HG03039 (cell line): ENCODE measurements at regions not wholly inside any gene's neighbourhood (a gene's known extent, or its start where the extent isn't known, plus 50 kb on each side); places are given as distances from the start of the nearest gene placed in this dataset.

Source experiments
- ATAC-seq: cut with Tn5 transposase; IDR thresholded peaks from one replicate; pipeline ENCODE4 v1.9.1; 2021; ENCODE audit warnings: mild to moderate bottlenecking, moderate library complexity; ENCODE audit not compliant: unreplicated experiment

DNA sequence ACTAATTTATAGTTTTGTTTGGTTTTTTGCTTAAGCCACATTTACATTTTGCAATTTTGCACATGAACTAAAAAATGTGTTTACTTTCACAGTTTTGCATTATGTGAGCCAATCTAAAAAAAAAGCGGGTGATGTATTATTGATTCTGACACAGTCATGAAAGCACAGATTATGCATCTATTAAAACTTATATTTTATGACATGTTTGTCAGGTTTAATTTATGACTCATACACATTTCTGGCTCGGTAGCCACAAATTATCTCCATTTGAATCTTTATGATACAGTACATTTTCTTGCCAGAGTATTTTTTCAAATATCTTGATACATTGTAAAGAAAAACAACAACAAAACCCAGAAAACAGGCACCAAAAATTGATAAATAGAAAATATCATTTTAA lies 280.4 kb upstream of the GRIP1 start:
- no peak for ATAC-seq

DNA sequence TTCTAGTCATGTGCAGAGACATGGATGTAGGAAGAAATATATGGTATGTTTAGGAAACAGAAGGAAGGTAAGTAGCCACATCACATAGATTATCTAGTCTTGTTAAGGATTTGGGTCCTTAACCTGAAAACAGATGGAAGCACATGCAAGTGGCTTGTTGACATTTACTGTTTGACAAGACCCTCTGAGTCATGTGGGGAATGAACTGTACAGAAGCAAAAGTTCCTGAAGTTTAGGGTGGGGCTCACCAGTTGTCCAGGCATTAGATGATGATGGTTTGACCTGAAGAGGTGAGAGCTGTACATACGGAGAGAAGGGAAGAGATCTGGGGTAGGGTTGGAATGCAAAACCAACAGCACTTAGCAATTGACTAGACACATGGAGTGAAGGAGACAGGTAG lies 281.1 kb upstream of the GRIP1 start:
- no peak for ATAC-seq

DNA sequence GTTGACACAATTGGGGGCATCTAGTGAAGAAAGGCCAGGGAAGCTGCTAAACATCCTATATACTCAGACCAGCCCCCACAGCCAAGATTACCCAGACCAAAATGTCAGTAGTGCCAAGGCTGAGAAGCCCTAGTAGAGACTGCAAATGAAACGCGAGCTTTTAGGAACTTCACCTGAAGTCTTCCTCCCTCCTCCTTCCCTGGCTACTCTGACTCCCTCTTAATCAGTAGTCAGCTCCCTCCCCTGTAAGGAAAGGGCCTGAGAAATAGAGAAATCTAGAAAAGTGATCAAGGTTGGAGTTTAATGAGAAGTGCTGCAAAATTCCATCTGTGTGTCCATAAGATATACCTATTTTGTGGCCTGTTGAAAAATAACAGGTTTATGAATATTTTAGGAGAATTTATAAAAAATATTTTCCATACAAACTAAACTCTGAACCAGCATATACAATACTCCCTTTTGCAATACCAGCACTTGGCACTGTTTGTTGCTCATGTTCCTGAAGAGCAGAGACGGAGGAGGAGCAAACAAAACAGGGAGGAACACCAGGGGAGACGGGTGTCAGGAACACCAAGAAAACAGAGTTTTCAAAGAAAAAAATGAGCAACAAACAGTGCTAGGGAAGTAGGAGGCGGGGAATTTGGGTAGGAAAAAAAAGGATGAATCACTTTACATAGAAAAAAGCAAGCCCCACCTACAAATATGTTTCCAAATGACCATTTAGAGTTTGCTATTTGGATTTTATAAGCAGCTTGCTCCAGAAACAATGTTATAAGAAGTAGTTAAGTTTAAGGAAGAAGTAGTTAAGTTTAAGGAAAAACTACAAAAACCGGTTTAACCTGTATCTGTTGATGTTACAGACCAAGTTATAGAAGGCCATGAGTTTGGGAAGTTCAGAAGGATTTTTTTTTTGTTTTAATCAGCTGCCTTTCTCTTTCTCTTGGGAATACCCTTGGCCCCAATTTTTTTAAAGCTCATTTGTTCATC lies 282.1 kb upstream of the GRIP1 start:
- no peak for ATAC-seq

DNA sequence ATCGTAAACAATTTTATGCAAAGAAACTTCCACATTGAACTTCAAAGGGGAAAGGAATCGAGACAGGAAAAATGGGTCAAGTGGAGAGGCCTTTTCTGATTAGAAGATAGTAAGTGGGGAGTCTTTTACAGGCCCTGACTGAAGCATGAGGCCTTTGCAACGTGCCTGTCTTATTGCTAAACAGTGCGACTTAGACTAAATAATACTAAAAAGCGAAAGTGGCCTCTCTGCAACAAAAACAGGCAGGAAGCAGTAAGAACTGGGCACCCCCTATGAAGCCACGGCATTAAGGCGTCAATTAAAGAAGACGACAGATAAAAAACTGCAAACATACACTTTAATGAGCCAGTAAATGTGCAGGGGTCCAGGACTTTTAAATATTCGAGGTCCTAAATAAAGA lies 283.4 kb upstream of the GRIP1 start:
- no peak for ATAC-seq

DNA sequence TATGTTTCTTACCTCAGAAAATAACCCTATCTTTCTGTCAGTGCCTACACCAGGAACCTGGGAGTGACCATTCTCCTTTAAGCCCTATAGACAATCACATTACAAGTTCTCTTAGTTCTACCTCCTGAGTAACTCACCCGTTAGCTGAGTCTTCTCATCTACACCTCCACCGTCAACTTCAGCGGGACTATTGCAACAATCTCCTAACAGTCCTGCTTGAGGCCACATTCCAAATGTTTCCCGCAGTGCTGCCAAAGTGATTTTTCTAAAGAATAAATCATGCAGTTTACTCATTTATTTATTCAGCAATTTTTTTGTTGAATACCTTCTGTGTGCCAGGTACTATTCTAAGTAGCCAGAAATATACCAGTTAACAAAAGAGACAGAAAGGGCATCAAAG lies 285.0 kb upstream of the GRIP1 start:
- ATAC-seq: no peak

DNA sequence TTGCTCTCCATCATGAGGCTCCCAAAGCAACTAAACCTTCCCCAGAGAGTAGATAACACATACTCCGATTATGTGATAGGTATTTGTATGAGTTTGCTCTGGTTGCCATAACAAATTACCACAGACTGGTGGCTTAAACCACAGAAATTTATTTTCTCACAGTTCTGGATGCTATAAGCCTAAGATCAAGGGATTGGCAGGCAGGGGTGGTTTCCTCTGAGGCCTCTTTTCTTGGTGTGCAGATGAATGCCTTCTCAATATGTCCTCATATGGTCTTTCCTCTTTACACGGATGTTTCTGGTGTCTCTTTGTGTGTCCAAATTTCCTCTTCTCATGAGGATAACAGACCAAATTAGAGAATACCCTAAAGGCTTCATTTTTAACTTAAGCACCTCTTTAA lies 285.8 kb upstream of the GRIP1 start:
- ATAC-seq: no peak

DNA sequence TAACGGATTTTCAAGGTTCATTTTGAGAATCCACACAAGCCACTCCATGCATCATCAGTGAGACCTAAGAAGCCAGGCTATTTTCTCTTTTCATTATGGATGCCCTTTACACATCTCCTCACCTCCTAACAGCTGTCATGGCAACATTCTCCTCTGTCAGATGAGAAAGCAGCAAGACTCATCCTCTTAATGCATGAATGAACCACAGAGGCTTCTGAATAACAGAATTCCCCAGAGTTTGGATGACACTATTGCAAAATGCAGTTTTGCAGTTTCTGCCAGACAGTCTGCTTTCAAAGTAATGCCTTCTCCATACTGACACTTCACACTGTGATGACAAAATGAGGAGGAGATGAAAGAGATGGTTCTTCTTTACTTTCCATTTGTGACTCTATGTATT lies 286.7 kb upstream of the GRIP1 start:
- ATAC-seq: no peak

DNA sequence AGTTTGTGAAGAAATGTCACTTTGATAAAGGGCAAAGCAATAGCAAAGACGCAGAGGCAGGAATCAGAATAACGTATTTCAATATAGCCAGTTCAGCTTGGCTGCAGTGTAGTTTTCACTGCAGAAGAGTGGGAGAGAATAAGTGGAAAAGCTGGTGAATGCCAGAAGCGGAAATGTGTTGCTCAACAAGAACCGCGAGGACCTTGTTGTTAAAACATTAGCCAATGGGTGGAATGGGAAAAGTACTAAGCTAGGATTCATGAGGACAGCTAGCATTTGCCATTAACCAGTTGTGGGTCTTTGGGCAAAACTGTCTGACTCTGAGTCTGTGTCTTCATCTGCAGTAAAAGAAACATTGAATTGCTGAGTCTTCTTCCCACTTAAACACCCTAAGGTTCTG lies 292.9 kb upstream of the GRIP1 start:
- no peak for ATAC-seq

DNA sequence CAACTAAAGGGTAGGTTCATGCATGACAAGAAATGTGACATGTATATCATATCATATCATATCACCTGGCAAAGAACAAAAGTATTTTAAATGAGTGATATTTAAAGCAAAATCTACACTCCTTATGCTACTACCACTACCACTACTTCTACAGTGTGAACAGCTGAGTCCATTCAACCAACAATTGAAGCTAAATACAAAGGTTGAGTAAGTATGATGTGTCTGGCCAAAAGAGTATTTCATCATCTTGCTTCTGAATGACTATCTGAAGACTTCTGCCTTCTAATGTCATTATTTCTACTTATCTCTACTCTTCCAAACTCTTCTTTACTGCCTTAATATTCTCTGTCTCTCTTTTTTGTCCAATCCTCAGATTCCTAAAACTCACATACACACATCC lies 292.6 kb upstream of the CAND1 start:
- no peak for ATAC-seq

DNA sequence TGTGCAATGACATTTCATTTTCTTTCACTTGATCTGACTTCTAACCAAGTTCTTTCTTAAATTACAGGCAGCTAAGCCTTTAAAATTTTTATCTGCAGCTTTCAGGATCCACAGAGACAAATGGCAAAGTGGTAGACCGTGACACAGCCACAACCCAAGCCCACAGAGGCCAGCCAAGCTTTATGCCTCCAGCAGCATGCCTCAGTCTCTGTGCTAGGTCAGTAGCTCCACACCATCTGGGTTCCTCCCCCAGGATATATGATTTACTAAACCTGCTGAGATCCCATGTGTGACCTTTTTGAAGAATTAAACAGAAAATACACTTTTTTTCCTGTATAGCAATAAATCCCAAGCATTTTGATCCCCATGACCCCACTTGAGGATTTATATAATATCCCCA lies 290.4 kb upstream of the CAND1 start:
- ATAC-seq: no peak

DNA sequence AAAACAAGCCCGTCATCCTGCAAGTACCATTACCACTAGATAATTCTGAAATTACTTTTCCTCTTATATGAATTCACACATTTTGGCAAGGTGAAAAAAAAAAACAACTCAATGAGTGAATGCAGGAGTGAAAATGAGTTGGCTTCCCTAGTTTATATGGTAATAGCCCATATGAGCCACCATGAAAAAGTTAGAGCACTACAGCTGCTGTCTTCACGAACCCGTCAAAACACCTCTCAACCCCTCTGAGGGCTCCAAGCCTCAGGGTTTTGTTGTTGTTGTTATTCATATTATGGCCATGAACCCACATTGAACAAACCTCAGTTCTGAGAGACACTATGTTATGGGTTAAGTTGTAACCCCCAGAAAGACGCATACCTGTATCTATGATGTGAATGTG lies 289.9 kb upstream of the CAND1 start:
- no peak for ATAC-seq

DNA sequence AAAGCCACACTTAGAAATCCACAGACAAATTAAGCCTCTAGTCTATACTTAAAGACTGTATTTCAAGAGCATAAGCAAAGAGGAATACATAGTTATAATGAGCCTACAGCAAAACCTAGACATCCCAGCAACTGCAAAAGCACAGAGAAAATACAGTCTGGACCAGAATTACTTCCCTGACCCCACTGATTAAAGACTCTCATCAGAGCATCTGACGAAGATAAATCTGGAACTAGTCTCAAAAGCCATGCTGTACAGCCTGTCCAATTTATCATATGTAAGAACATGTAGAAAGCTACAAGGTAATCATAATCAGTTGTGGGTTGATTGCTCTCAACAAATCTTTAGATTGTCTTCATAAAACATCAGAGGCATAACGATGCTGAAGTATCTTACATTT lies 285.1 kb upstream of the CAND1 start:
- ATAC-seq: no peak

DNA sequence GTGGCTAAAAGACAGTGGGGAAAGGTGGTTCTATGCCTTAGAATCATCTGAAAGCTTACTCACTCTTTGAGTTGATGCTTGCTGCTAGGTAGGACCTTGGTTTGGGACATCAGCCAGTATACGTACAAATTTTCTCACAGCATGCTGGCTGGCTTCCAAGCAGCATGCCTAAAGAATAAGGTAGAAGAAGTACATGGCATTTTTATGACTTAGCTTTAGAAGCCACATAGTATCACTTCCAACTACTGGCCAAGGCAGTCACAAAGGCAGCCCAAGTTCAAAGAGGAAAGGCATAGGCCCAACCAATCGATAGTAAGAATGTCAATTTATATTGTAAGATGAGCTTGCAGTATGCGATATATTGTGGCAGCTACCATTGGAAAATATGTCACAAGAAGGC lies 284.2 kb upstream of the CAND1 start:
- ATAC-seq: no peak

DNA sequence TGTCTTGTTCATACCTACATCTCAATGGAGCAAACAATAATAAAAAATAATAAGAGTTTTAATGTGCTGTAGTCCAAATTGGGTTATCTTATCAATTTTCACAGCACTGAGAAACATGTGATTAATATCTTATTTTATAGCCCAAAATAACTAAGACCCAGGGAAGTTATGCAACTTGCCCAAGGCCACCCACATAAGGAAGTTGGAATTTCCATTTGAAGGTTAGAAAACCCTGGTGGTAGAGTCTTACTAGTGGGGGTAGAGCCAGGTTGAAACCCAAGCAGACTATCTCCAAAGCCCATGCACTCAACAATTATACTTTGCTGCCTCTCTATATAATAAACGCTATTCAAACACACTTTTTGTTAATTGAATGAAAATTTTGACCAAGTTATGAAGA lies 270.0 kb upstream of the CAND1 start:
- ATAC-seq: no peak

DNA sequence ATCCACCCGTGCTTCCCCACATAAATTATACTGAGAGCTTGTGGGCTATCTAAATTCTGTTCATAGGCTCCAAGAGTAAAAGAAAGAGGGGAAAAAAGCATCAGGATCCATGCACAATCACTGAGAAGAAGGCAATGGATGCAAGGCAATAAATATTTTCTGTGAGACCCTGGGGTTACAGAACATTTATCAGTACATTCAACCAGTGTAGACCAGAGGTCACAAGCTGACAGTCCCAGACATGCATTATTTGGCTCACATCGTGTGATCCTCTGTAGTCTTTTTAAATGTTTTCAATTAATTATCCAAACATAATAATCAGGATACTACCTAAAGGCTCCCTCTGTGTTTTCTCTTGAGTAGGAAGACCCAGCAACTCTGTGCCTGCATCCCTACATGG lies 267.9 kb upstream of the CAND1 start:
- no peak for ATAC-seq

DNA sequence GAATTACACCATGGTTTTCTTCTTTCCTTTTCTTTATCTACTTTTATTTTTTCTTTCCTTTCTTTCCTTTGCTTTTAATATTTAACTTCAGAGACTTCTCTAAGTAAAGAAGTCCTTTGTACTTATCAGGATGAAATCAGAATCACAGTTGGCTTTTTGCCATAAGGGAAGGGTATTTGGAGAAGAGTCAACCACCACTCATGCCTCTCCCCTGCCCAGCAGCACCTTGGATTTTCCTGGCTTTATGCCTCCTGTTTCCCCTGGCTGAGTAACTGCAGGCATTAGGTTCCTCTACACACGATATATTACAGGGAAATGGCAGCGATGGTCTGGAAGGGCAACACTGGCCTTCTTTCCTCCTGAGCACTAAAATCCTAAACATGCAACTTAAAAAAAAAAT lies 266.4 kb upstream of the CAND1 start:
- ATAC-seq: no peak

DNA sequence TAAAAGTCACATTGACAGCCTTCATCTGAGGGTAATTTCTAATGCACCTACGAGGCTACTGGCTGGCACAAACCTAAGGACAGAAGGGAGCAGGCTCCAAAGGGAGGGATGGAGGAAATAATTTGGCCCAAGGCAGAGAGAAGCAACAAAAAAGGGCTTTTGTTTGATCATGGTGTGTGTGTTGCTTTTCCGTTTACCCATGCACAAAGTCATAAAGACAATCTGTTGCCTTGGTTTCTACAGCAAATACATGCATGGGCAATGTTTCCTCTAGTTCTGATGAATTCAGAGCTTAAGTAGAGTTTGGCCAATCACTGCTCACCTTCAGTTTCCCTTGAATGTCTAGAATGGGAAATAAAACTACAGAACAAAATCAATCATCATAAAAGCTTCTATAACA lies 262.5 kb upstream of the CAND1 start:
- no peak for ATAC-seq

DNA sequence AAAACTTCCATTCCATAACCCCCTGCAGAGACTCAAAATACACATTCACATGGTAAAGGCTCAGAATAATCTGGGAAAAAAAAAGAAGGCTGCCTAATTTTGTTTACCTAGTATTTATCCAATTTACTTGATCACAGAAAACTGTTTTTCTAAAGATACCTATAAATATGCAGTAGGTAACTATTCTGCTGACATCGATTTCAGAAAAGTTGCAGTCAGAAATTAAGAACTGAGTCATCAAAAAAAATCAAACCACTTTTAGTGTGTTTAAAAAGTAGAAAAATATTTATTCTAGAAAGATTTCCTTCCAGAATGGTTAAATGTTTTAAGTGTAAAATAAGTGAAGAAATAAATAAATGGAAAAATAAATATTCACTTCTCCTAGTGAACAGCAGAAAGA lies 254.5 kb upstream of the CAND1 start:
- ATAC-seq: no peak

DNA sequence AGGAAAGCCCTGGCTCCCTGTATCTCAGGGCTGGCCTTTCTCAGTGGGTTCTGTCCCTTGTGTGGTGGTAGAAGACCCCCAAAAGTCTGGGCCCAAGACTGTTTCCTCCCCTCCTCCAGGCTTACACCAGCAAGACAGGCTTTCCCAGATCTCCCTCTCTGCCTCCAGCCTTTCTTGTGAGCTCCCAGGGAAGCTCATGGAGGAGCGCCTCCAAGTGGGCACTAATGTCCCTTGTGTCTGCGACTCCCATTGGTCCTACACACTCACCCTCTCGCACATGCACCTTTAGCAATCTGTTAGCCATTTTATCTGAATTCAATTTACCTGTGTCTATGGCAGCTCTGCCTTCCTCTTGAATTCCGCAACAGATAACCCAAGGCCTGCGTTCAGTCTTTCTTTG lies 251.1 kb upstream of the CAND1 start:
- ATAC-seq: no peak

DNA sequence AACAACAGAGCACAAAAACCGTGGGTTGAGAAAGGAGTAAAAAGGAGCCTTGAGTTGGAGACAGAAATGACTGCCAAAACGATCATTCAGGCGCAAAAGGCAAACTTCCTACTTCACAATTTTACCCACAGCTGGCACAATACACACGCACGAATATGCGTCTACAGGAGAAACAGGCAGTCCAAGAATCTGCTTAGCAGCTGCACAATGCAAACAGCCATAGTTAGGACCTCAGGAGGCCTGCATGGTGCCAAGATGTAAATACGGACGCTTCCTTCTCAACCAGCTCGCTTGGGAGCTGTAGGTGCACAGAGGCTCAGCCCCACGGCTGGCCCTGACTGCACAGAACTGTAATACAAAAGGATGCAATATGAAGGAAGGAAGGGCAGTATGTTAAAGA lies 250.1 kb upstream of the CAND1 start:
- ATAC-seq: no peak

DNA sequence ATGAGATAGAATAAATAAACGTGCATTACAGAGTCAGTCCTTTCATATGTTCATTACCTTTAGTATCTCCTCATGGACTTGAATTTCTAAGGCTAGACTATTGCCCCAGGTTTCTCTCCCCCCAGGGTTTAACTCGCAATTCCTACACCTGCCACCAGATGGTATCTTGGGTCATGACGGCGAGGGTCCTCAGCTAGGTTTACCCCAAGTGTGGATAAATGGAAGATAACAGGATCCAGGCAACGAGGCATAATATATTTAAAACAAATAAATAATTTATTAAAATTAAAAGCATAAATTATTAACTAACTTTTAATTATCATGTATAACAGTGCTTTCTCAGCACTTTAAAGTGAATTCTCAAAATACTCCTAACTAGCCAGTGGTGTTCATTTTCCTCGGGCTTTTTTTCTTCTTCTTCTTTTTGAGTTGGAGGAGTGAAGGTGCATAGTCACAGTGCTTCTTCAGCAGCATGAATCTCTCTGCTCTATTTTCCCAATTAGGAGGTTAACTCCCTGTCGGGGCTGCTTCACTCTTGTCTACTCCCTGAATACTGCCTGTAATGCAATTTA lies 243.5 kb upstream of the CAND1 start:
- peak; percentile 71 for ATAC-seq

DNA sequence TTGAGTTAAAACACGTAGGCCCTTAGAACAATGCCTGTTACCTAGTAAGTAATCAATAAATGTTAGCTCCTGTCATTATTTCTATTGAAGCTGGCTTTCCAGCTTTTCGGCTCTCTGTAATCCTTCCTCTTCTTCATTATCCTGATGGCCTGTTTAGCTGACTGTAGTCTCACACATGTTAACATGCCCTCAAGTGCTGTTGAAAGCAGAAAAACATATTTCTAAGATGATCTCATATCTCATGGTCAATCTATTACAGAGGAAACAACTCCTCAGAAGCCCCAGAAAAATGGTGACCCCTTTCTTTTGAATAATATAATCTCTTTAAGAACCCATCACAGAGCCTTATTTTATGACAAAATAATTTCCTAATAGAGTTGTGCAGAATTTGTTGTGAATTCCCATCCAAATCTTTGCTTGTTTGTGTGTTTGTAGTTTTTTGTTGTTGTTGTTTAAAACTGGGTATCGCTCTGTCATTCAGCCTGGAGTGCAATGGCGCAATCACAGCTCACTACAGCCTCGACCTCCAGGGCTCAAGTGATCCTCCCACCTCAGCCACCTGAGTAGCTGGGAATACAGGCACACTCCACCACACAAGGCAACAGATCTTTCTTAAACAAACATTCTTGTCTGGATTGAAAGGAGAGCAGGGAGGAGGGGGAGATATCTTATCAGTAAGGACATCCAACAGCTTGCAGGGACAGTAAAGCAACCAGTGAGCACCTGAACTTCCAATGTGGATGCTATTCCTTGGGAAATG lies 242.5 kb upstream of the CAND1 start:
- no peak for ATAC-seq
